Neural progenitor cell (in vitro differentiated cells): ENCODE measurements at regions not wholly inside any gene's neighbourhood (a gene's known extent, or its start where the extent isn't known, plus 50 kb on each side); places are given as distances from the start of the nearest gene placed in this dataset.

ENCODE experiments used
- DNase-seq: peaks from one replicate; pipeline ENCODE4 v3.0.0-alpha.2; 2016; ENCODE audit warnings: low spot score
- H2AFZ ChIP-seq: fragments of 200-600 bp; sonication (generic); replicated peaks from 2 replicates; pipeline ENCODE4 v1.6.1; 2016; ENCODE audit warnings: antibody characterized with exemption
- H3F3A ChIP-seq: fragments of 200-600 bp; sonication (generic); 2 replicates; pipeline ENCODE4 v1.6.1; 2016; ENCODE audit warnings: antibody characterized with exemption, low read depth
- H3K27ac ChIP-seq: fragments of 200-600 bp; sonication (generic); 2 replicates; pipeline ENCODE4 v1.5.1; 2016; ENCODE audit warnings: mild to moderate bottlenecking
- H3K27me3 ChIP-seq: fragments of 200-600 bp; sonication (generic); 2 replicates; pipeline ENCODE4 v1.6.1; 2016; ENCODE audit warnings: mild to moderate bottlenecking, moderate library complexity
- H3K36me3 ChIP-seq: fragments of 200-600 bp; sonication (generic); 2 replicates; pipeline ENCODE4 v1.5.1; 2016
- H3K4me1 ChIP-seq: fragments of 200-600 bp; sonication (generic); 2 replicates; pipeline ENCODE4 v1.6.1; 2016; ENCODE audit warnings: mixed run types
- H3K4me2 ChIP-seq: fragments of 200-600 bp; sonication (generic); 2 replicates; pipeline ENCODE4 v1.6.1; 2016
- H3K4me3 ChIP-seq: fragments of 200-600 bp; sonication (generic); 2 replicates; pipeline ENCODE4 v1.5.1; 2016
- H3K79me2 ChIP-seq: fragments of 200-600 bp; sonication (generic); 2 replicates; pipeline ENCODE4 v1.6.1; 2016; ENCODE audit warnings: low read depth
- H3K9ac ChIP-seq: fragments of 200-600 bp; sonication (generic); 2 replicates; pipeline ENCODE4 v1.6.1; 2016
- H3K9me3 ChIP-seq: fragments of 200-600 bp; sonication (generic); 2 replicates; pipeline ENCODE4 v1.5.1; 2016; ENCODE audit warnings: low read depth
- H4K20me1 ChIP-seq: fragments of 200-600 bp; sonication (generic); 2 replicates; pipeline ENCODE4 v1.6.1; 2016; ENCODE audit warnings: low read depth
- H3K27ac Mint-ChIP-seq: 3 replicates; pipeline ENCODE4 v1.8.0; 2021; ENCODE audit warnings: mixed read lengths
- H3K27me3 Mint-ChIP-seq: 2 replicates; pipeline ENCODE4 v1.8.0; 2022; ENCODE audit warnings: low read depth, mild to moderate bottlenecking, inconsistent platforms, moderate library complexity, mixed read lengths; ENCODE audit not compliant: insufficient read depth
- H3K36me3 Mint-ChIP-seq: 3 replicates; pipeline ENCODE4 v1.8.0; 2021; ENCODE audit warnings: mixed read lengths
- H3K4me1 Mint-ChIP-seq: 3 replicates; pipeline ENCODE4 v1.8.0; 2021; ENCODE audit warnings: mixed read lengths
- H3K4me3 Mint-ChIP-seq: 3 replicates; pipeline ENCODE4 v1.8.0; 2021; ENCODE audit warnings: mild to moderate bottlenecking, moderate library complexity, mixed read lengths
- H3K9me3 Mint-ChIP-seq: 3 replicates; pipeline ENCODE4 v1.8.0; 2020; ENCODE audit warnings: mixed read lengths
- CTCF ChIP-seq: fragments of 200-600 bp; sonication (generic); IDR thresholded peaks from 2 replicates; pipeline ENCODE4 v1.5.1; 2017; ENCODE audit warnings: antibody characterized with exemption, mild to moderate bottlenecking
- EZH2 ChIP-seq: fragments of 200-600 bp; sonication (generic); IDR thresholded peaks from 2 replicates; pipeline ENCODE4 v1.6.1; 2017; ENCODE audit warnings: antibody characterized with exemption, mild to moderate bottlenecking, moderate library complexity
- EZH2phosphoT487 ChIP-seq: fragments of 200-600 bp; sonication (generic); IDR thresholded peaks from 2 replicates; pipeline ENCODE4 v1.6.1; 2017; ENCODE audit warnings: antibody characterized with exemption

- Mint-ChIP-seq H3K9me3 (no peaks in the 10 kb centered on the region), H3K27ac (no peak overlapping the region), H3K27me3 (no peaks in the 10 kb centered on the region), H3K4me3 (no peak overlapping the region), H3K36me3 (no peaks in the 10 kb centered on the region), H3K4me1 (no peaks in the 10 kb centered on the region)
- DNase-seq, result no peak
- Histone ChIP-seq H3F3A (no peaks in the 10 kb centered on the region), H3K36me3 (no peaks in the 10 kb centered on the region), H3K4me2 (no peak overlapping the region), H3K4me3 (no peak overlapping the region), H4K20me1 (no peaks in the 10 kb centered on the region), H3K27me3 (no peaks in the 10 kb centered on the region), H2AFZ (no peak overlapping the region), H3K79me2 (no peaks in the 10 kb centered on the region), H3K27ac (no peak overlapping the region), H3K9me3 (no peaks in the 10 kb centered on the region), H3K9ac (no peak overlapping the region), H3K4me1 (no peaks in the 10 kb centered on the region)
- no peak for TF ChIP-seq CTCF
- no peak for TF ChIP-seq EZH2phosphoT487
- no peak for TF ChIP-seq EZH2
Observed at GRCh38 chr1:74824497-74825107, 91.7 kb downstream of the TYW3 start.

GRCh38 chr1:74830766-74831165, 97.8 kb downstream of the TYW3 start:
- Histone ChIP-seq H3K79me2 (no peaks in the 10 kb centered on the region), H3K27ac (no peak overlapping the region), H3F3A (no peaks in the 10 kb centered on the region), H3K4me3 (no peak overlapping the region), H3K9me3 (no peaks in the 10 kb centered on the region), H3K4me2 (no peak overlapping the region), H2AFZ (no peak overlapping the region), H3K36me3 (no peaks in the 10 kb centered on the region), H3K9ac (no peak overlapping the region), H3K4me1 (no peaks in the 10 kb centered on the region), H3K27me3 (no peaks in the 10 kb centered on the region), H4K20me1 (no peaks in the 10 kb centered on the region)
- Mint-ChIP-seq H3K27me3 (no peaks in the 10 kb centered on the region), H3K4me3 (no peak overlapping the region), H3K27ac (no peak overlapping the region), H3K4me1 (peaks cover 3% of the 10 kb centered on the region), H3K36me3 (no peaks in the 10 kb centered on the region), H3K9me3 (no peaks in the 10 kb centered on the region)
- DNase-seq, result no peak
- TF ChIP-seq EZH2phosphoT487 (no peak), CTCF (no peak), EZH2 (no peak)

- H3K4me3 ChIP-seq, result no peak overlapping the region
- no peak overlapping the region for H3K9ac ChIP-seq
- Mint-ChIP-seq H3K36me3 (no peaks in the 10 kb centered on the region), H3K4me3 (no peak overlapping the region), H3K4me1 (peaks cover 3% of the 10 kb centered on the region), H3K27ac (no peak overlapping the region), H3K9me3 (no peaks in the 10 kb centered on the region), H3K27me3 (no peaks in the 10 kb centered on the region)
- no peaks in the 10 kb centered on the region for H3K79me2 ChIP-seq
- H3K27me3 ChIP-seq, result no peaks in the 10 kb centered on the region
- no peak overlapping the region for H3K4me2 ChIP-seq
- H4K20me1 ChIP-seq, result no peaks in the 10 kb centered on the region
- H3K9me3 ChIP-seq, result no peaks in the 10 kb centered on the region
- H3F3A ChIP-seq, result no peaks in the 10 kb centered on the region
- no peak overlapping the region for H2AFZ ChIP-seq
- no peak for DNase-seq
- no peaks in the 10 kb centered on the region for H3K4me1 ChIP-seq
- H3K27ac ChIP-seq, result no peak overlapping the region
- H3K36me3 ChIP-seq, result no peaks in the 10 kb centered on the region
- TF ChIP-seq CTCF, result no peak
- no peak for TF ChIP-seq EZH2phosphoT487
- no peak for TF ChIP-seq EZH2
Observed at GRCh38 chr1:74834261-74834660, 101.3 kb downstream of the TYW3 start.
